ENCODE measurements at regions not wholly inside any gene's neighbourhood (a gene's known extent, or its start where the extent isn't known, plus 50 kb on each side); places are given as distances from the start of the nearest gene placed in this dataset.
"Not testable (repeated sequence)": the region's sequence is repeated elsewhere in the genome, so short reads cannot be mapped to it uniquely, and the experiment has no call there.

GRCh38 chr2:57209799-57210198 lies 836.8 kb upstream of the VRK2 start:
- no peak for DNase-seq
- CTCF ChIA-PET = no interaction called here
- no peak overlapping the region for H3K27ac ChIP-seq (ENCODE audit: low read depth, low read length)
- Mint-ChIP-seq H3K36me3 (no peaks in the 10 kb centered on the region), H3K27ac (no peak overlapping the region), H3K4me3 (no peak overlapping the region), H3K4me1 (no peaks in the 10 kb centered on the region), H3K27me3 (no peaks in the 10 kb centered on the region), H3K9me3 (peaks cover 6 to 22% (median 12%) of the 10 kb centered on the region in 5 donors)
- H3K27me3 ChIP-seq (ENCODE audit: insufficient read depth, low read length, poor library complexity, severe bottlenecking) = no peaks in the 10 kb centered on the region
- H3K9me3 ChIP-seq (ENCODE audit: low read length) = no peaks in the 10 kb centered on the region
- H3K36me3 ChIP-seq (ENCODE audit: insufficient read depth, low read length) = no peaks in the 10 kb centered on the region
- H3K4me1 ChIP-seq (ENCODE audit: insufficient read depth, low read length) = no peaks in the 10 kb centered on the region
- POLR2A ChIA-PET = no interaction called here
- H3K4me3 ChIP-seq (ENCODE audit: low read length) = no peak overlapping the region

GRCh38 chr2:57210855-57211254 lies 835.8 kb upstream of the VRK2 start:
- no peaks in the 10 kb centered on the region for H3K4me1 Mint-ChIP-seq
- no peaks in the 10 kb centered on the region for H3K4me1 ChIP-seq (ENCODE audit: insufficient read depth, low read length)
- no peak overlapping the region for H3K27ac Mint-ChIP-seq
- H3K36me3 Mint-ChIP-seq = no peaks in the 10 kb centered on the region
- no peak overlapping the region for H3K27ac ChIP-seq (ENCODE audit: low read depth, low read length)
- no peak overlapping the region for H3K4me3 ChIP-seq (ENCODE audit: low read length)
- H3K27me3 ChIP-seq (ENCODE audit: insufficient read depth, low read length, poor library complexity, severe bottlenecking) = no peaks in the 10 kb centered on the region
- DNase-seq = no peak
- H3K9me3 ChIP-seq (ENCODE audit: low read length) = no peaks in the 10 kb centered on the region
- H3K36me3 ChIP-seq (ENCODE audit: insufficient read depth, low read length) = no peaks in the 10 kb centered on the region
- no peak overlapping the region for H3K4me3 Mint-ChIP-seq
- ChIA-PET POLR2A (no interaction called here), CTCF (no interaction called here)
- H3K9me3 Mint-ChIP-seq = peaks cover 6 to 22% (median 15%) of the 10 kb centered on the region in 5 donors
- no peaks in the 10 kb centered on the region for H3K27me3 Mint-ChIP-seq

DNA sequence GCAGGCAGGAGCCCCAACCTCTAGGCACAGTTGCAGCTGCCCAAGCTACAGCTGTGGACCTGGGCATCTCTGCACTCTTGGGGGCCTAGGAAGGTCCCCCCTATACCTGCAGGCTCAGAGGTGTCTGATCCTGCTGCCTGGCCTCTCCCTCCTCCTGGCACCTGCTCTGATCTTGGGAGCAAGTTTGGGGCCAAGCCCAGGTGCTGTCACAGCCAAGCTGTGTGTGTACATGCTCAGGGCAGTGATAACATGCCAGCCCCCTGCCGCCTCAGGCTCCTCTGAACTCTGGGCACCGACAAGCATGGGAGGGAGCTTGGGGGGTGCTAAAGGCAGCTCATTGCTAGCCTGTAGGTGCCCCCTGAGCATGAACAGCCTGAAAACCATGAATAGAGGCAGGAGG lies 829.6 kb upstream of the VRK2 start:
- ChIA-PET POLR2A (no interaction called here), CTCF (no interaction called here)
- Histone ChIP-seq H3K4me3 (ENCODE audit: low read length) (no peak overlapping the region), H3K9me3 (ENCODE audit: low read length) (no peaks in the 10 kb centered on the region), H3K27ac (ENCODE audit: low read depth, low read length) (no peak overlapping the region), H3K36me3 (ENCODE audit: insufficient read depth, low read length) (no peaks in the 10 kb centered on the region), H3K27me3 (ENCODE audit: insufficient read depth, low read length, poor library complexity, severe bottlenecking) (no peaks in the 10 kb centered on the region), H3K4me1 (ENCODE audit: insufficient read depth, low read length) (no peaks in the 10 kb centered on the region)
- DNase-seq = no peak
- H3K4me1 Mint-ChIP-seq = no peaks in the 10 kb centered on the region
- no peak overlapping the region for H3K27ac Mint-ChIP-seq
- peaks cover 4 to 33% (median 22%) of the 10 kb centered on the region in 5 donors for H3K9me3 Mint-ChIP-seq
- peaks cover 0 to 2% of the 10 kb centered on the region in 2 donors for H3K27me3 Mint-ChIP-seq
- no peaks in the 10 kb centered on the region for H3K36me3 Mint-ChIP-seq
- H3K4me3 Mint-ChIP-seq = no peak overlapping the region

DNA sequence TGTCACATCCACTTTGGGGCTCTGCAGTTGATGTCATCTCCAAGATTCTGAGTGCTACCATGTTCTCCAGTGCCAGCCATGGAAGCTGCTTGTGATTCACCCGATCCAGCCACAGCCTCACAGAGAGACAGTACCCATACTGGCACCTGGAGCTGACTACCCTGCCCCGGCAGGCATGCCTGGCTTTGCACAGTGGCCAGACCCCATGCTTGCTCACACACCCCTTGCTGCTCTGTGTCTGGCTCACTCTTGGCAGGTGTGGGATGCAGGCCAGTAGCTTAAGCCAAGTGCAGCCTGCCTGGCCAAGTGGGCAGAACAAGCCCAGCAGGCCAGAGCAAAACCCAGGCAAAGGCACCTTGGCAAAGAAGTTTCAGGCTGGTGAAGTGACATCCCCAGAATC lies 828.4 kb upstream of the VRK2 start:
- no peak overlapping the region for H3K27ac Mint-ChIP-seq
- CTCF ChIA-PET = no interaction called here
- Histone ChIP-seq H3K27me3 (ENCODE audit: insufficient read depth, low read length, poor library complexity, severe bottlenecking) (no peaks in the 10 kb centered on the region), H3K27ac (ENCODE audit: low read depth, low read length) (no peak overlapping the region), H3K9me3 (ENCODE audit: low read length) (no peaks in the 10 kb centered on the region), H3K4me3 (ENCODE audit: low read length) (no peak overlapping the region), H3K4me1 (ENCODE audit: insufficient read depth, low read length) (no peaks in the 10 kb centered on the region), H3K36me3 (ENCODE audit: insufficient read depth, low read length) (no peaks in the 10 kb centered on the region)
- H3K4me3 Mint-ChIP-seq = no peak overlapping the region
- H3K36me3 Mint-ChIP-seq = no peaks in the 10 kb centered on the region
- no peak for DNase-seq
- peaks cover 0 to 2% of the 10 kb centered on the region in 2 donors for H3K27me3 Mint-ChIP-seq
- peaks cover 6 to 41% (median 15%) of the 10 kb centered on the region in 5 donors for H3K9me3 Mint-ChIP-seq
- H3K4me1 Mint-ChIP-seq = no peaks in the 10 kb centered on the region
- POLR2A ChIA-PET = no interaction called here

- H3K36me3 Mint-ChIP-seq; H3K27me3 Mint-ChIP-seq; H3K27ac Mint-ChIP-seq; H3K4me1 Mint-ChIP-seq; H3K27me3 ChIP-seq (ENCODE audit: insufficient read depth, low read length, poor library complexity, severe bottlenecking); POLR2A ChIA-PET; H3K4me3 Mint-ChIP-seq; H3K9me3 ChIP-seq (ENCODE audit: low read length); CTCF ChIA-PET; H3K36me3 ChIP-seq (ENCODE audit: insufficient read depth, low read length); H3K27ac ChIP-seq (ENCODE audit: low read depth, low read length); H3K4me3 ChIP-seq (ENCODE audit: low read length); H3K4me1 ChIP-seq (ENCODE audit: insufficient read depth, low read length); DNase-seq: not testable (repeated sequence)
- peaks cover 4 to 13% (median 9%) of the 10 kb centered on the region in 5 donors for H3K9me3 Mint-ChIP-seq
These were observed 816.9 kb upstream of the VRK2 start for GRCh38 chr2:57229706-57230105.

DNA sequence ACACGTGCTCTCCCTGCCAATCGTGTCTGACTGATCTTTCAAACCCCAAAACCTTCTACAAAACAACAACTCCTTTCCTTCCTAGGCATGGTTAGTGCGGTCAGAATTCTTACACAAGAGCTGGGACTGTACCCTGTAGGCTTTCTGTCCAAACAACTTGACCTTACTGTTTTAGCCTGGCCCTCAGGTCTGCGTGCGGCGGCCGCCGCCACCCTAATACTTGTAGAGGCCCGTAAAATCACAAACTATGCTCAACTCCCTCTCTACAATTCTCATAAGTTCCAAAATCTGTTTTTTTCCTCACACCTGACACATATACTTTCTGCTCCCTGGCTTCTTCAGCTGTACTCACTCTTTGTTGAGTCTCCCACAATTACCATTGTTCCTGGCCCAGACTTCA lies 814.3 kb upstream of the VRK2 start:
- DNase-seq; CTCF ChIA-PET; H3K4me1 Mint-ChIP-seq; H3K4me1 ChIP-seq (ENCODE audit: insufficient read depth, low read length); H3K27ac Mint-ChIP-seq; H3K36me3 ChIP-seq (ENCODE audit: insufficient read depth, low read length); H3K4me3 Mint-ChIP-seq; H3K9me3 ChIP-seq (ENCODE audit: low read length); H3K27me3 Mint-ChIP-seq; POLR2A ChIA-PET; H3K36me3 Mint-ChIP-seq; H3K4me3 ChIP-seq (ENCODE audit: low read length); H3K27me3 ChIP-seq (ENCODE audit: insufficient read depth, low read length, poor library complexity, severe bottlenecking); H3K27ac ChIP-seq (ENCODE audit: low read depth, low read length): not testable (repeated sequence)
- peaks cover 2 to 13% (median 7%) of the 10 kb centered on the region in 5 donors for H3K9me3 Mint-ChIP-seq

DNA sequence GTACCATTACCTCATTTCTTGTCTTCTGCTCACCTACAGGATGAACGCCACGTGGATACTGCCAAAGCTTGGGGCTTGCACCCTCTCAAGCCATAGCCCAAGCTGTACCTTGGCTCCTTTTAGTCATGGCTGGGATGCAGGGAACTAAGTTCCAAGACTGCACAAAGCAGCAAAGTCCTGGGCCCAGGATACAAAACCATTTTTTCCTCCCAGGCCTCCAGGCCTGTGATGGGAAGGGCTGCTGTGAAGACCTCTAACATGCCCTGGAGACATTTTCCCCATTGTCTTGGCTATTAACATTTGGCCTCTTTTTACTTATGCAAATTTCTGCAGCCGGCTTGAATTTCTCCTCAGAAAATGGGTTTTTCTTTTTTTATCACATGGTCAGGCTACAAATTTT lies 795.1 kb upstream of the VRK2 start:
- DNase-seq; H3K4me1 ChIP-seq (ENCODE audit: insufficient read depth, low read length); H3K36me3 ChIP-seq (ENCODE audit: insufficient read depth, low read length); H3K27ac ChIP-seq (ENCODE audit: low read depth, low read length); H3K27ac Mint-ChIP-seq; POLR2A ChIA-PET; H3K27me3 Mint-ChIP-seq; H3K9me3 ChIP-seq (ENCODE audit: low read length); CTCF ChIA-PET; H3K27me3 ChIP-seq (ENCODE audit: insufficient read depth, low read length, poor library complexity, severe bottlenecking); H3K36me3 Mint-ChIP-seq; H3K4me3 Mint-ChIP-seq; H3K4me1 Mint-ChIP-seq; H3K4me3 ChIP-seq (ENCODE audit: low read length): not testable (repeated sequence)
- H3K9me3 Mint-ChIP-seq = peaks cover 9 to 49% (median 24%) of the 10 kb centered on the region in 5 donors

- POLR2A ChIA-PET; H3K4me1 ChIP-seq (ENCODE audit: insufficient read depth, low read length); H3K27me3 Mint-ChIP-seq; H3K36me3 Mint-ChIP-seq; H3K4me3 ChIP-seq (ENCODE audit: low read length); H3K27me3 ChIP-seq (ENCODE audit: insufficient read depth, low read length, poor library complexity, severe bottlenecking); H3K4me1 Mint-ChIP-seq; DNase-seq; H3K9me3 ChIP-seq (ENCODE audit: low read length); H3K27ac Mint-ChIP-seq; H3K36me3 ChIP-seq (ENCODE audit: insufficient read depth, low read length); H3K4me3 Mint-ChIP-seq; H3K27ac ChIP-seq (ENCODE audit: low read depth, low read length); CTCF ChIA-PET: not testable (repeated sequence)
- H3K9me3 Mint-ChIP-seq = peaks cover 18 to 37% (median 28%) of the 10 kb centered on the region in 5 donors
These were observed 770.2 kb upstream of the VRK2 start for GRCh38 chr2:57276408-57276807.

DNA sequence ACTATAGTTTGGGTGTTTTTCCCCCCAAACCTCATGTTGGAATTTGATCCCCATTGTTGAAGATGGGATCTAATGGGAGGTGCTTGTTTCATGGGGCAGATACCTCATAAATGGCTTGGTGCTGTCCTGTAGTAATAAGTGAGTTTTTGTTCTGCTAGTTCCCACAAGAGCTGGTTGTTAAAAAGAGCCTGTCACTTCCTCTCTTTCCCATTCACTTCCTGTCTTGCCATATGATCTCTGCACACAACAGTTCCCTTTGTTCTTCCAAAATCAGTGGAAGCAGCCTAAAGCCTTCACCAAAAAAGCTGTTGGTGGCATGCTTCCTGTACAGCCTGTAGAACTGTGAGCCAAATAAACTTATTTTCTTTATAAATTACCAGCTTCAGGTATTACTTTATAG lies 768.2 kb upstream of the VRK2 start:
- Histone ChIP-seq H3K36me3 (ENCODE audit: insufficient read depth, low read length) (no peaks in the 10 kb centered on the region), H3K4me1 (ENCODE audit: insufficient read depth, low read length) (no peaks in the 10 kb centered on the region), H3K9me3 (ENCODE audit: low read length) (no peaks in the 10 kb centered on the region), H3K4me3 (ENCODE audit: low read length) (no peak overlapping the region), H3K27ac (ENCODE audit: low read depth, low read length) (no peak overlapping the region), H3K27me3 (ENCODE audit: insufficient read depth, low read length, poor library complexity, severe bottlenecking) (no peaks in the 10 kb centered on the region)
- ChIA-PET POLR2A (no interaction called here), CTCF (no interaction called here)
- no peak for DNase-seq
- Mint-ChIP-seq H3K36me3 (no peaks in the 10 kb centered on the region), H3K27ac (no peak overlapping the region), H3K4me1 (no peaks in the 10 kb centered on the region), H3K4me3 (no peak overlapping the region), H3K9me3 (peaks cover 12 to 39% (median 30%) of the 10 kb centered on the region in 5 donors), H3K27me3 (no peaks in the 10 kb centered on the region)

Data from CD8-positive, alpha-beta memory T cell (primary cell).